SU-DHL-6 (cell line): ENCODE measurements at regions not wholly inside any gene's neighbourhood (a gene's known extent, or its start where the extent isn't known, plus 50 kb on each side); places are given as distances from the start of the nearest gene placed in this dataset.

ENCODE experiments used
- CTCF ChIP-seq: fragments of 200-600 bp; sonication (generic); IDR thresholded peaks from one replicate; pipeline ENCODE4 v1.5.1; 2017; ENCODE audit warnings: antibody characterized with exemption, mild to moderate bottlenecking, low read length, moderate library complexity; ENCODE audit not compliant: insufficient read depth, poor library complexity, severe bottlenecking
- EZH2phosphoT487 ChIP-seq: fragments of 200-600 bp; sonication (generic), shearing (Covaris generic); conservative IDR thresholded peaks from 2 replicates; pipeline ENCODE4 v1.6.1; 2018; ENCODE audit warnings: mild to moderate bottlenecking, antibody characterized with exemption, low read length, moderate library complexity, mixed read lengths

DNA sequence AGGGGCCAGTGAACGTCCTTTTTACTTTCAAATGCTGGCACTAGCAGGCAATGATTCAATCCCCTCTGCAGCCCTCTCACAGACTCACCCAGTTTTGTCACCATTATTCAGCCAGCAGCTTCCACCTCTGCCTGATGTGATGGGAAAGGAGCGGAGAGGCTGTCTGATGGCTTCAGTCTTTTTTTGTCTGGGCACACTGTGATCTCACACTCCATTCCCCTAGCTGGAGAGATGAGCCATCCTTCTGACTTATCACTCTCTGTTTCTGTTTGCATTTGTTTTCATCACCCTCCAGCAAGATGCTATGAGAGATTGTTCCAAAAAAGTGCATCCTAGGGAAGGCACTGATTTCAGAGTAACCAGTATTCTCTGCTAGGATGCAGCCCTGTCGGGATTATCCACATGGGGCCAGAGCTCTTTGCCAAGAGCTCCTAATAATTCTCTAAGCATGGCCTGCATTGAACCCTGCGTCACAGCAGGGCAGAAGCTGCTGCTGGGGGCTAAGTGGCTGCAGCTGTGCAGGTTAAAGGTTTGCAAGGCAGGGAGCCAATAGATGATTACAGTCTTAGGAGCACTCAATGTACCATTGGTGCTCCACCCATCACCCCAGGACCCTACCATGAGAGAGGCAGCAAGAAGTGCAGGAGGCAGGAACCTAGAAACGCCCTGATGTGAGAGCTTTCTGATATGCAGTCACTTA is 236.1 kb upstream of the C16orf82 start:
- TF ChIP-seq EZH2phosphoT487 (no peak), CTCF (no peak)
